Keratinocyte (primary cell): ENCODE measurements at regions not wholly inside any gene's neighbourhood (a gene's known extent, or its start where the extent isn't known, plus 50 kb on each side); places are given as distances from the start of the nearest gene placed in this dataset.

Source experiments
- DNase-seq: peaks from one replicate; pipeline ENCODE4 v3.0.0-alpha.2; 2011; ENCODE audit warnings: low read depth, missing footprints, low spot score
- FAIRE-seq: peaks from 2 replicates; lab custom pipeline; 2011; peaks lifted over from hg19 to GRCh38; lab: Jason Lieb, UNC
- H2AFZ ChIP-seq: 2 replicates; pipeline ENCODE4 v1.6.0; 2012; ENCODE audit warnings: low read length, control low read depth, inconsistent platforms; ENCODE audit not compliant: control insufficient read depth
- H3K27ac ChIP-seq: 2 replicates; pipeline ENCODE4 v1.5.1; 2011; ENCODE audit warnings: low read length; ENCODE audit not compliant: control insufficient read depth, insufficient read depth
- H3K27me3 ChIP-seq: 3 replicates; pipeline ENCODE4 v1.6.0; 2011; ENCODE audit warnings: low read length; ENCODE audit not compliant: control insufficient read depth, insufficient read depth; ENCODE audit errors: extremely low read depth
- H3K36me3 ChIP-seq, 2 experiments: 2 replicates in 1 of 2; 3 replicates in 1 of 2; pipeline ENCODE4 v1.5.1; 2011; ENCODE audit warnings: low read length in 2 of 2, mild to moderate bottlenecking in 1 of 2; ENCODE audit not compliant: control insufficient read depth in 2 of 2, insufficient read depth in 2 of 2; ENCODE audit errors: extremely low read depth in 1 of 2
- H3K4me1 ChIP-seq: 3 replicates; pipeline ENCODE4 v1.5.1; 2011; ENCODE audit warnings: low read length; ENCODE audit not compliant: control insufficient read depth, insufficient read depth; ENCODE audit errors: extremely low read depth
- H3K4me2 ChIP-seq: 3 replicates; pipeline ENCODE4 v1.6.0; 2011; ENCODE audit warnings: low read depth, low read length; ENCODE audit not compliant: control insufficient read depth, insufficient read depth; ENCODE audit errors: extremely low read depth
- H3K4me3 ChIP-seq, 3 experiments: fragments of 200-600 bp in 1 of 3; sonication (generic) in 1 of 3; 2 replicates in 2 of 3; 3 replicates in 1 of 3; pipeline ENCODE4 v1.5.1; 2011 to 2016; ENCODE audit warnings: low read length in 3 of 3, mild to moderate bottlenecking in 3 of 3, control low read depth in 2 of 3, inconsistent platforms in 1 of 3, low read depth in 1 of 3, mixed read lengths in 1 of 3, mixed run types in 1 of 3, moderate library complexity in 1 of 3; ENCODE audit not compliant: control insufficient read depth in 2 of 3, insufficient read depth in 2 of 3; ENCODE audit errors: extremely low read depth in 1 of 3
- H3K79me2 ChIP-seq: 2 replicates; pipeline ENCODE4 v1.6.0; 2012; ENCODE audit warnings: low read length; ENCODE audit not compliant: control insufficient read depth, insufficient read depth
- H3K9ac ChIP-seq: 3 replicates; pipeline ENCODE4 v1.6.0; 2011; ENCODE audit warnings: low read length; ENCODE audit not compliant: control insufficient read depth, insufficient read depth; ENCODE audit errors: extremely low read depth
- H3K9me1 ChIP-seq: 3 replicates; pipeline ENCODE4 v1.6.0; 2011; ENCODE audit warnings: low read length; ENCODE audit not compliant: control insufficient read depth, insufficient read depth; ENCODE audit errors: extremely low read depth
- H3K9me3 ChIP-seq: 2 replicates; pipeline ENCODE4 v1.5.1; 2012; ENCODE audit warnings: low read depth, low read length; ENCODE audit not compliant: control insufficient read depth
- H4K20me1 ChIP-seq: 3 replicates; pipeline ENCODE4 v1.6.0; 2011; ENCODE audit warnings: low read length; ENCODE audit not compliant: control insufficient read depth, insufficient read depth; ENCODE audit errors: extremely low read depth
- EZH2 ChIP-seq: IDR thresholded peaks from one replicate; pipeline ENCODE4 v1.6.1; 2012; ENCODE audit warnings: inconsistent platforms, mild to moderate bottlenecking, low read length, moderate library complexity
- dilution Hi-C: fragments of 300-500 bp; cut with MboI; formaldehyde crosslinking; loops from one replicate; pipeline ENCODE4 v1.7.0; 2020; ENCODE audit warnings: low sequenced_read_pairs; ENCODE audit not compliant: extremely low pct_ligation_motif_present
- TF ChIP-seq, protein P1 (sequence below), 3 experiments: IDR thresholded peaks in 1 of 3; conservative IDR thresholded peaks in 1 of 3; optimal IDR thresholded peaks in 1 of 3; 2 replicates in 2 of 3; 3 replicates in 1 of 3; pipeline versions ENCODE3 to v1.5.1; 2011; ENCODE audit warnings: low read length in 3 of 3, mild to moderate bottlenecking in 3 of 3, moderate library complexity in 2 of 3, control low read depth in 1 of 3, inconsistent platforms in 1 of 3; ENCODE audit not compliant: insufficient read depth in 2 of 3; ENCODE audit errors: extremely low read depth in 1 of 3

DNA sequence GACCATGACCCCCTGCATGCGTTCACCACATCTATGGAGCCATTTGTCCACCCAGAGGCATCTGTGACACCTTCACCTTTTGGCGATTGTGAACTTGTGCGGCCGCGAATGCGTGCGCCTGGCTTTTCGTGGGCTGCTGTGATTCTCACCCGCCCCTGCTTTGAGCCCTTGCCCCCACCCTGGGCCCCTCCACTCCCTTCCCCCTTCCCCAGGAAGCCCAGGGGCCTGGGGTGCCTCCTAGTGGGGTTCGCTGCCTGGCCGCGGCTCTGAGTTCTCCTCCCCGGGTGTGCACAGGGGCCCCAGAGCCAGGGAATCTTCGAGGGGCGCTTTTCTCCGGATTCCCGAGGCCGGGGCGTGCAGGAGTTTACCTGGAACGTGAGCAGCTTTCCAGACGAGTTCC is 97.9 kb upstream of the ACTRT2 start:
- Histone ChIP-seq H4K20me1 (no peaks in the 10 kb centered on the region), H3K9me3 (peaks cover 12% of the 10 kb centered on the region)
- FAIRE-seq, result no peak

DNA sequence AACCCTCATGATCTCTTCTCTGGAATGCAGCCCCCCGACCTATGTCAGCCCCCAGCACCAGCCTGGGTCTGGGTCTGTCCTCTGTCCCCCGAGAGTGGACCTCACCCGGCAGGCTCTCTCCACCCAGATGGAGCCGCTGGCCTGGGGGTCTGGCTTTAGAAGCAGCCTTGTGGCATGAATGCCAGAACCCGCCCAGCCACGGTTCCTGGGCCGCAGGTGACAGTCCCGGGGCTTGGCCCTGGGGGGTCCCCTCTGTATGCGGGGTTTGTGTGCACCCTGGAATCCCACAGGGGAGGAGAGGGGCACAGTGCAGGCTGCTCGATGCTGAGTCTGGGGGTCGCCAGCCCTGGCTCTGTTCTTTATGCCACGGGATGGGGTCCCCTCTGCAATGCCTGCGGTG is 96.0 kb upstream of the ACTRT2 start:
- H3K27me3 ChIP-seq, result no peaks in the 10 kb centered on the region
- dilution Hi-C loops, result no loop called here
- no peaks in the 10 kb centered on the region for H3K36me3 ChIP-seq
- no peak overlapping the region for H3K4me3 ChIP-seq
- no peaks in the 10 kb centered on the region for H3K4me1 ChIP-seq
- no peak overlapping the region for H3K9ac ChIP-seq
- H3K79me2 ChIP-seq, result no peaks in the 10 kb centered on the region
- H3K9me3 ChIP-seq, result peaks cover 14% of the 10 kb centered on the region
- H3K4me2 ChIP-seq, result no peak overlapping the region
- H2AFZ ChIP-seq, result no peak overlapping the region
- FAIRE-seq (no peak), DNase-seq (no peak)
- H4K20me1 ChIP-seq, result no peaks in the 10 kb centered on the region
- no peak overlapping the region for H3K27ac ChIP-seq
- H3K9me1 ChIP-seq, result no peaks in the 10 kb centered on the region
- TF ChIP-seq EZH2, result no peak
- TF ChIP-seq, protein P1, sequence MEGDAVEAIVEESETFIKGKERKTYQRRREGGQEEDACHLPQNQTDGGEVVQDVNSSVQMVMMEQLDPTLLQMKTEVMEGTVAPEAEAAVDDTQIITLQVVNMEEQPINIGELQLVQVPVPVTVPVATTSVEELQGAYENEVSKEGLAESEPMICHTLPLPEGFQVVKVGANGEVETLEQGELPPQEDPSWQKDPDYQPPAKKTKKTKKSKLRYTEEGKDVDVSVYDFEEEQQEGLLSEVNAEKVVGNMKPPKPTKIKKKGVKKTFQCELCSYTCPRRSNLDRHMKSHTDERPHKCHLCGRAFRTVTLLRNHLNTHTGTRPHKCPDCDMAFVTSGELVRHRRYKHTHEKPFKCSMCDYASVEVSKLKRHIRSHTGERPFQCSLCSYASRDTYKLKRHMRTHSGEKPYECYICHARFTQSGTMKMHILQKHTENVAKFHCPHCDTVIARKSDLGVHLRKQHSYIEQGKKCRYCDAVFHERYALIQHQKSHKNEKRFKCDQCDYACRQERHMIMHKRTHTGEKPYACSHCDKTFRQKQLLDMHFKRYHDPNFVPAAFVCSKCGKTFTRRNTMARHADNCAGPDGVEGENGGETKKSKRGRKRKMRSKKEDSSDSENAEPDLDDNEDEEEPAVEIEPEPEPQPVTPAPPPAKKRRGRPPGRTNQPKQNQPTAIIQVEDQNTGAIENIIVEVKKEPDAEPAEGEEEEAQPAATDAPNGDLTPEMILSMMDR (optimal IDR thresholded peaks at IDR 0.05 in 1 of 3, IDR thresholded peaks at IDR 0.05 in 1 of 3, conservative IDR thresholded peaks at IDR 0.05 in 1 of 3; ENCODE audit: extremely low read depth in 1 of 3, insufficient read depth in 2 of 3, low read length in 3 of 3), result no peak

More for the DNA sequence above, 97.9 kb upstream of the ACTRT2 start:
- Histone ChIP-seq H3K36me3 (no peaks in the 10 kb centered on the region), H3K9ac (no peak overlapping the region), H3K9me1 (no peaks in the 10 kb centered on the region), H3K4me1 (no peaks in the 10 kb centered on the region), H3K27ac (no peak overlapping the region), H2AFZ (no peak overlapping the region), H3K27me3 (no peaks in the 10 kb centered on the region), H3K4me2 (no peak overlapping the region), H3K79me2 (no peaks in the 10 kb centered on the region), H3K4me3 (no peak overlapping the region)
- TF ChIP-seq, protein P1 (optimal IDR thresholded peaks at IDR 0.05 in 1 of 3, IDR thresholded peaks at IDR 0.05 in 1 of 3, conservative IDR thresholded peaks at IDR 0.05 in 1 of 3; ENCODE audit: extremely low read depth in 1 of 3, insufficient read depth in 2 of 3, low read length in 3 of 3), result no peak
- TF ChIP-seq EZH2, result no peak
- dilution Hi-C loops, result no loop called here
- no peak for DNase-seq
